Activated CD4-positive, alpha-beta T cell treated with anti-CD3 and anti-CD28 coated beads, Interleukin-2, amount 50 U/mL, for 48 hours (primary cell): ENCODE measurements at regions not wholly inside any gene's neighbourhood (a gene's known extent, or its start where the extent isn't known, plus 50 kb on each side); places are given as distances from the start of the nearest gene placed in this dataset.

Experiments used
- DNase-seq, 2 experiments: peaks; one replicate each; pipeline ENCODE4 v3.0.0-alpha.2; 2020

DNA sequence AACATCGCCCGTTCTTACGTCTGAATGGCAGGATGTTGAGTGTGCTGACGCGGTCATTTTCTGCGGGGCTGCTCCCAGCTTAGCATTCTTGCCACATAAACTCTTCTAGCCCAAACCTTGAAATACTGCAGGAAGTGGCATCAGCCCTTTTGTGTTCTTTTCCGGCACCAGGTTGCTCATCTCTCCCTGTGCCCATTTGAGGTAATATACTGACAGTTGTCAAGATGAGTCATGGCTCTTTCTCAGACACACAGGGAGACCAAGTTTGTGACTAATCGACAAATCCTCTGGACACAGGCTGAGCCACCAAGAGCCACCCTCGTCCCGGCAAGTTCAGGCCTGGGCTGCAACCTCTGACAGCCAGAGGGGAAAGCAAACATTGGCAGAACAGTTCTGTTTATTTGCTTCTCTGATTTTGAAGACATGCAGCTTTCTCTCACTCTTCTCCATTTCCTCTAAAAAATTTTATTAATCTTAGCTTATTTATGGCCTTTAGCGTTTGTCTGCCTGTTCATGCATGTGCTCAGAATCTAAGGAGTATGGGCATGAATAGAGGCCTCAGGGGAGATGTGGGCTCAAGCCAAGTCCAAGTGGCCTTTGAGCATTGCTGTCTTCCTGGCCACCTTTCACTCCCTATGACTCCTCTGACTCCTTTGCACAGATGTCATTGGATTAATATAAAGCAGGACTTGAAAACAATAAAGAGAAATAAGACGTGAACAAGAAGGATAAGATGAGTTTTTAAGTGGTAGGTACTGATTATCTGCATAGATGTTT, 328.2 kb upstream of the JAG1 start:
- no peak for DNase-seq

DNA sequence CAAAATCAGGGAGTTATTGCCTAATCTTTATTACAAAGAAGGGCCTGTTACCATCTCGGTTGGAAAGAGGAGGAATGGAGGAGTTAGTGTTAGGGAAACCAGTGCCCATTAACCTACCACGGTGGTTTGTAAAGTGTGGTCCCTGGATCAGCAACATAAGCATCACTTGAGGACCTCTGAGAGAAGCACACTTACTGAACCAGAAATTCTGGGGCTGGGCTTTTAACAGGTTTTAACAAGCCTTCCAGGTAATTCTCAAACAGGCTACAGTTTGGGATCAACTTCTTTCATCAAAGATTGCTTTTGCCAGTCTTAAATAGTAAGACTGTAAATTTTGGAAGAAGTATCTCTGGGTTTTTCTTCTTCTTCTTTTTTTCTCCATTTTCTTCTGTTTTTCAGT, 329.5 kb upstream of the JAG1 start:
- no peak for DNase-seq

DNA sequence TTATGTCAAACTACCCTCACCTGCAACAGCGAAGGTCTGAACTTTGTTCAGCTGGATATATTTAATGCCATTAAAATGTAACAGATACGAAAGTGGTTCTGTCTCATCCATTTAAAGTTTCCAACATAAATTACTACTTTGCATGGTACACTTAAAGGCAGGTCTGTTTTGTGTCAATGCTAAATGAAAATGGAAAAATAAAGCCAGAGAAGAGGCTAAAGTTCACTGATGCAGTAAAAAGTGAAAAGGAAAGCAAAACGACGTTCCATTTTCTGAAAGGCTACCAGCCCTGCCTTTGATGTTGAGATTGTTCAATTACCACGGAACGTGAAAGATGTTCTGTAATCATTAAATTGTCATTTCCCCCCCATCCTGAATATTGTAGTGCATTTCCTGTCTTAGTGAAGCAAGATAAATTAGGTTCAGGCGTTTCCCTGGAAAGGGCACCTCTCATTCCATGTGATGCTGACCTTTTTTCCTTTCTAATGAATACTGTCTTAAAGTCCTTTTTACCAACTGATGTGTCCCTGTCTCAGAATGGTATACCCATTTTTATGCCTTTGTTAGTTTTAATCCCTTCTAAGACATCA, 334.7 kb upstream of the JAG1 start:
- DNase-seq, result no peak

DNA sequence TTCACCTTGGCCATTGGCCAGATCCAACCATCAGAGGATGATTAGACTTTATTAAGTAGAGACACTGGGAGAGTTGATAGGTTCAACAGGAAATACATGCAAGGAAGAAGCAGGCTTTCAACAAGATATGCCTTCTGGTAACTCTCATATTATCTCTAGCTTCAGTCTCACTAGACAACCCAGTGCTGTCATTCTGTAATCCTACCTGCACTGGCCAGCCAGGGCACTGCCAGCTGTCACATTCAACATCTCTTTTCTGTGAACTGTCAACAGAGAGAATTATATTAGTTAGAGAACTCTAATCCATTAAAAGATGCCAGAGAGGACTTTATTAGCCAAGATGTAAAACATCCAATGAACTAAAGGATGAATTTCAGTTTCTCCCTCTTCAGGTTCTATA, 337.9 kb upstream of the JAG1 start:
- DNase-seq, result no peak

DNA sequence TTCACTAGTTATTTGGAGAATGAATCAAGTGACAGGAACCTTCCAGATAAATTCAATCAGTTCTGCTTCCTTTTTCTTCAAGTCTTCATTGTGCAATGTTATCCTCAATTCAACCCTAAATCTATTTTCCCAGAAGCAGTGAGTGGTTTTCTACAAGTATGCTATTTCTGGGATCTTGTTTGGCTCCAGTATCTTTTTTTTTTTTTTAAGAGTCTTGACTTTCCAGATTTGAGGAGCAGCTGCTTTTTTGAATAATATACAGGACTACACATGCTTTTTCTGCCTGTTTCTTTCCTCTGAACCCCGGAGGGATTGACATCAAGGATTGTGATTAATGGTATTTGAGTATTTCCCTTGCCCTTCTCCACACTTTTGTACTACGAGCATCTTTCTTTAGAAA, 339.2 kb upstream of the JAG1 start:
- DNase-seq, result no peak

DNA sequence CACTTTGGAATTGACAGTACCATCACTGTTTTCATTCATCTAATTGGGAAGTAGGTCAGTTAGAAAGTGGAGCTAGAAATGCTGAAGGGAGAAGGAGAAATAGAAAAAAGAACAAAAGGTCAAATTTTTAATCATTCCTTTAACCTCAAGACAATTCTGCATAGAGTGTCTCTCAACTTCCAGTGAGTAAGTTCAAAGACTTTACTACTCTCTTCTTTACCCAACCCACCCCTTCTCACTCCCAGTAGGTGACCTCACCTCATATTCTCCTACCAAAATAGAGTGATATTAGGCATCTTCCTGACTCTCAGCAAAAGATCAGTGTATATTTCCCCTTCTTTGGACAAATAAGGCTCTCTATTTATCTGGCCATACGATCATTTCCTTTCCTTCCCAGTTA, 340.0 kb upstream of the JAG1 start:
- DNase-seq, result no peak

DNA sequence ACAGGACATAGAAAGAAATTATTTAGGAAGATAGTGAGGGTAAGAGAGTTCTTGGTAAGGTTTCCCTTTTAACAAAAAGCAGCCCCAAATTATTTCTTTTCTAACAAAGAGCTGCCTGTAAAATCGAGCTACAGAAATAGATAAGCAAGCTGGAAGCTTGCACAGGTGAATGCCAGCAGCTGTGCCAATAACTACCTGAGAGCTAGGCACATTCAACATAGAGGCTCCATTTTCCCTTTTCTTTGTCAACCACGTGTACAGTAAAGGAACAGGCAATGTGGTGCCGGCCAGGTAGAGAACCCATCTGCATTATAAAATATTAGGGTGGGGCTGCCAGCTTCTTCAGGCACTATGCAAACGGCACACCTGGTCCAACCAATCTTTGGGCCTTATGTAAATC, 341.6 kb upstream of the JAG1 start:
- no peak for DNase-seq

DNA sequence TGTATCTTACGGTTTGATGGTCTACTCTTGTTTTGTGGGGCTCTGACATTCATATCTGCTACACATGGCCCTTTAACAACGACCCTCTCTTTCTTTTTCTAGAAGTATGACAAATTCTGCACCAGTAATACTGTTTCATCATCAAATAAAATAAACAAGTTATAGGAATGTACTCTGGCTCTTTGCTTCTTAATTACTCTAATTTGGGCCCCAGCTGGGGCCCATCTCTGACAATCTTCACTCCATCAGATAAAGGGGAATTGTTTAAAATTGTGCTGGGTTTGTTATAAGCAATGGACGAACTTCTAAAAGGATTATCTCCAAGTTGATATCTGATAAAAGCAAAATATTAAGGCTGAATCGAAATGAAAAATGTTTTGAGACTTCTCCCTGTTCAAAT, 343.6 kb upstream of the JAG1 start:
- no peak for DNase-seq

DNA sequence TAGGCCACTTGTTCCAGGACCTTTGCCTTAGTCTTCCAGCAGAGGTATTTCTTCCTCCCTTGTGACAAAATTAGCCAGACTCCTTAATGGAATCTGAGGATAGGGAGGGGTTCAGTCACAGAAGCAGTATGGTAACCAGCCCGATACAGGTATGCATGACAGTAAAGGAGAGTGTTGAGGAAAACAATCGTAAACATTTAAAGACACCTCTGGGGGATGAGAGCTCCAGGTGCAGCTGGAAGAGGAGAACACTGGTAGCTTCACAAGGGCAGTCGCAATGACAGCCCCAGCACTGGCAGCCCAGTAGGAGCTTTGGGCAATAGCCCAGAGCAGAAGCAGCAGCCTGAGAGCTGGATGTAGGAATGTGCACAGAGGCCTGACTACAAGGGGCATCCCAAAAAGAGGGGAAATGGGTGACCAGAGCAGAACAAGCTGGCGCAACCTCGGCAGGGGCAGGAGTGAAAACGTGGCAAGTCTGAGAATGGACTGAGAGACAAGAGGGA, 344.9 kb upstream of the JAG1 start:
- DNase-seq, result no peak

DNA sequence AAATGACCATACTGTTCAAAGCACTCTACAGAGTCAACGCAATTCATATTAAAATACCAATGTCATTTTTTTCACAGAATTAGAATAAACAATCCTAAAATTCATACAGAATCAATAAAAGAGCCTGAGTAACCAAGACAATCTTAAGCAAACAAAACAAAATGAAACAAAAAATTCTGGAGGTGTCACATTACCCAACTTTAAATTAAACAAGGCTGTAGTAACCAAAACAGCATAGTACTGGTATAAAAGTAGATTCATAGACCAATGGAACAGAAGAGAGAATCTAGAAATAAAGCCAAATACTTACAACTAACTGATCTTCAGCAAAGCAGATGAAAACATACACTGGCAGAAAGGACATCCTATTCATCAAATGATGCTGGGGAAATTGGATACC, 346.9 kb upstream of the JAG1 start:
- DNase-seq, result no peak

DNA sequence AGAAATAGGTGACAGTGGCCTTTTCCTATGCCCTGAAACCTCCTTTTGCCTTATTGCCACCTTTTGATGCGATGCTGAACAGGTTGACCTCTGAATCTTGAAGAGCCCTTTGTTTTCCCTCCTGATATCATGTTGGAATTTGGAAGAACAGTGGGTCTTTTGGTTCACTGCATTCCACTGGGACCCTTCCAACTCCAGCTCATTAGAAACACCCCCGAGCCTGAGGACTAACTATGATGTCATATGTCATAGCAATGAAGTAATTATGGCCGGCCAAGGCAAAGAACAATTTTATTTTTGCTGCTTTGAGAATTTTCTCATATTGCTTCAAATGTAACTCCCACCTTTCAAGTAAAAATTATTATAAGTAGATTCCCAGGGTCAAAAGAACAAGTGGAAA, 353.4 kb upstream of the JAG1 start:
- no peak for DNase-seq

DNA sequence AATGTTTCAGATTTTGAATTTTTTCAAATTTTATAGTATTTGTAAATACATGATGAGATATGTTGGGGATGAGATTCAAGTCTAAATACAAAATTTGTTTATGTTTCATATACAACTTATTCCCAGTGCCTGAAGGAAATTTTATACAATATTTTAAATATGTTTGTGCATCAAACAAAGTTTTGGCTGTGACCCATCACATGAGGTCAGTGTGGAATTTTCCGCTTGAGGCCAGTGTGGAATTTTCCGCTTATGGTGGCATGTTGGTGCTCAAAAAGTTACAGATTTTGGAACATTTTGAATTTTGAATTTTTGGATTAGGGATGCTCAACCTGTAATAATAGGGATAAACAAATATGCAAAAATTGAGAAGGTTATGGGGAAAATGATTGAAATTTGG, 356.6 kb upstream of the JAG1 start:
- DNase-seq, result no peak

DNA sequence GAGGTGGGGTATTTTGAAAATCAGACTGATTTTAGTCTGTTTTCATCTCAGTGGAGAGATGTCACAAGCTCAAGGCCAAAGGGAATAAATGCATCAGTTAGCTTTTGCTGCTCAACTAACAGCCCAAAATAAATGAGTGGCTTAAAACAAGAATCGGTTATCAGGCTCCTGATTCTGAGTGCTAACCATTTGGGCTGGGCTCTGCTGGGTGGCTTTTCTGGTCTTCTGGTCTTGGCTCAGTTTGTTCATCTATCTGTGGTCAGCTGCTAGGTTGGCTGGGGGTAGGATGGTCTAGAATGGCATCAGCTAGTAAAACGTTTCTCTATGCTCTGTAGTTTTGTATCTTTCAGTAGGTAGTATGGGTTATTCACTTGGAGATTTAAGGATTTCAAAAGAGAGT, 357.5 kb upstream of the JAG1 start:
- DNase-seq, result no peak

DNA sequence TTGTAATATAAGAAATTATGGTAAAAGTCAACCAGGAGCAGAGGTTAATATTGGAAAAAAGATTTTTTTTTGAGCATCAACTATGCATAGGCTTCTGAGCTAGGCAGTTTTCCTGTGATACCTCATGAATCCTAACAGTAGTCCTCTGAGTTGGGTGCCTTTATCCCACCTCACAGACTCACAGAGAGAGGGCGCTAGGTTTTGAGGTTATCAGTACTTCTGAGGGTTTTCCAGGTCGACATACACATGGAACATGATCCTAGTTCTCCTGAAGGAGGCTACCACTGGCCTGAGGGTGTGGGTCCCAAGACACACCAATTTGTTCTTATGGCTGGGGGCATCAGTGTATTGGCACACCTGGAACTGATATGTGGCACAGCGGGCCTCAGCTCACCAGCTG, 358.8 kb upstream of the JAG1 start:
- DNase-seq, result no peak

DNA sequence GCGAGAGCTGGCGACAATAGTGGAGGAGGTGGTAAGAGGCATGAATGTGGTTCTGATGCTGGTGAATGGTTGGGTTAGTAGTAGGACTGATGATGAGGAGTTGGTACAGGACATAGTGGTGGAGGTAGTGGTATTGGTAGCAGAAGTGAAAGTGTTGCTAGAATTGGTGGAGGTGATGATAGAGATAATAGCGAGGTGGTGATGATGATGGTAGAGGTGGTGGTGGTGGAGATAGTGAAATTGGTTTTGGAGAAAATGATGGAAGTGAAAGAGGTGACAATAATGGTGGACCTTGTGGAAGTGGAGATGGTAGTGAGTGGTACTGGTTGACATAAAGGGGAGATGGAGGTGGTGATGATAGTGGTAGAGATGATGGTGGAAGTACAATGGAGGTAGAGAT, 360.2 kb upstream of the JAG1 start:
- no peak for DNase-seq

DNA sequence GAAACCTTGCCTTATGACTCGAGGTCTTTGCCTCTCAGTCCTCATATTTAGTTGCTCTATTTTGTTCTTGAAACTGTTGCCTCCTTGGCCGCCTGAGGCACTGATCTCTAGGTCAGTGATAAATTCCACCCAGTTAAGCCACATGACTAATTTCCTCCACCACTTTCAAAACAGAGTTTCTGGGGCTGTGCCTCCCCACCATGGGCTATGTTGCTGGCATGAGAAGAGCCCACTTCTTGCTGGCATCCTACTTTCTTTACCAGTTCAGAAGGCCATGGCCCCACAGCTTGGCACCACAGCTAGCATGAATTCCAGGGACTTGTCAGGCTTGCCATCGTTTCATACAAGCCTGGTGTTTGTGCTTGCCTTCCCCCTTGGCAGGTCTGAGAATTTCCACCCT, 361.4 kb upstream of the JAG1 start:
- no peak for DNase-seq

DNA sequence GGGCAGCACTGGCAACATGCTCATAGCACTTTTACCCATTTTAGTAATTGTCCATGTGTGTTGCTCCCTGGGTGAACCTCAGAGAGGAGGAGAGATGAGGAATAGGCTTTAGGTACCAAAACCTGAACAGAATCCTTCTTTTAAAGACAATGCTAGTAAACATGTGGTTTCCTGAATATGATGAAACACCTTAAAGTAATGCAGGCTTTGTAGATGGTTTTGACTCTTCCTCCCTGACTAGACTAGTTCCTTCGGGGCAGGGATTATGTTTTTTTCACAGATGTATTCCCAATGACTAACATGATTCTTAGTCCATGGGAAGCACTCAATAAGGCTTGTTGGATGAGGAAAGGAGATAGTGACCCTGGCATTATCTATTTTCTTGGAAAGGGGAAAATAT, 367.6 kb upstream of the JAG1 start:
- DNase-seq, result no peak

DNA sequence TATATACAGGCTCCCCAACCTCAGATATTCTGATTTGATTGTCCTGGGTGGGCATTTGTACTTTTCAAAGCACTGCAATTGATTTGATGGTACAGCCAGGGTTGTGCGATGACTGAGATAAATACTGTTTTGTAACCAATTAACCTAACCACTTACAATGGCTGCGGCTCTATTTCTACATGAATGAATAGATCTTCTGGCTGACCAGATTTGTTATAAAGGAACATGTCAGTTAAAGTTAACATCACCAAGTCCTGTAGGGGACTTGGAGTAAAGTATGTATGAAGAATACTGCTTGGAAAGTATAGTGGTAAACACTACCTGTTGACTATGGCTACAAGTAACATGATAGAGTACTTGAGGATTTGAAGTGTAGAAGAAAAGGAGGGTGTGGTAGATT, 369.2 kb upstream of the JAG1 start:
- DNase-seq, result no peak

DNA sequence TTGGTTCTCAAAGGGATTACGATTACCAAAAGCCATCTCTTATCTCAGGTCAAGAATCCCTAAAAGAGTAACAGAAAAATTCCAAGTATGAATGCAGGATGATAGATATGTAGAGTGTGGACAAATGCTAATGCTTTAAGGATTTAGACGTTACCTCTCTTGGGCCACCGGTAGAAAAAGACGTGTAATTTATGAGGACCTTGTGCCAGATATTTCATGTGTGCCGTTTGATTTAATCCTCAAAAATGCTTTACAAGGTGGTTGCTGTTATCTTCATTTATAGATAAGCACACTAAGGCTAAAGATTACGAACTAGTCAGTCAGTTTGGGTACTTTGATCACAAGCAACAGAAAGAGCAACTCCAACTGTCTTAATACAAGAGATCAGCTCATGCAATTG, 370.8 kb upstream of the JAG1 start:
- no peak for DNase-seq

DNA sequence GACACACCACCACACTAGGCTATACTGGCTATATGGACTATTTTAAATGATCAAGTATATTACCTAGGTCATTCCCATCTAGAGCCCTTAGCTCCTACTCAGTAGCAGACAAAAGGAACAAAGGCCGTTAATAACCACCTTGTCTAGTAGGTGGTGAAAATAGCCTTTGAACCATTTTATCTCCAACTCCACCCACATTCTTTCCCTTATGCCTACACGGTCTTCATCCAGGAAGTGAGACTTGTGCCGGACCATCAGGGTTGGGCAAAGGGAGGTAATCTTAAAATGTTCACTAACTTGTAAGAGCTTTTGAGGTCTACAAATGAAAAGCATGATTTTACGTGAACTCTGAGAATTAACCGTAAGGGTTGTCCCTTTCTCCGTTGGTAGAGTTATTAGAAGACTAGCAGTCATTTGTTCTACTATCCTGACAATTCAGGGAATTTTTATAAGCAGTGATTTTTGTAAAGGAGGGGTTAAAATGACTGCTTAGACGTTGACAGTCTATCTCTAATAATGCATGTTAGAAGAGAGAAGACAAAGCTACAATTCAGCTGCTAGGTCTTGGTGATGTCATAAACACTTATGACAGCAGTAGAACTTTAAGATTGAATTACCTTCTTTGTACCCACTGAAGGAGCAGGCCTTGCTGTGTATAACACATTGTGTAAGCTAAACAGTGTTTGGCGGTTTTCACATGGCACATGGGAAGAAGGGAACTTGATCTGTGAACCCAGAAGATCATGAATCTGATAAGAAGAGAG, 371.8 kb upstream of the JAG1 start:
- no peak for DNase-seq

DNA sequence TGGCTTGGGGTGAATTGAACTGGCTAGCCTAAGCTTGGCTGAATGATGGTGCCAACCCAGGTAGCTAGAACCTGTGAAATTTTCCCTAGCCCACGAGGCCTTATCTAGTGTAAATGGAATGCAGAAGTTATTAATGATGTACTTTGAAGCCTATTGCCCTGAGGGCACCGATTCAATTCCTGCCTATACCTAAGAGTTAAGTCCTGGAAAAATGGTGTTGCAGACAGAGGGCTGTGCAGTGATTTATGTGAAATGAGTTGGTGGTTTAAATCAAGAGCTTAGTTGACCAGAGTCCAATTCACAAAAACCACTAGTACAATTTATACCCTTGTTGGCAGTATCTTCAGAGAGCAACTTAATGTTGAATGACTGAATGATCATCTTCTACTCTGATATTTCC, 373.8 kb upstream of the JAG1 start:
- DNase-seq, result no peak

DNA sequence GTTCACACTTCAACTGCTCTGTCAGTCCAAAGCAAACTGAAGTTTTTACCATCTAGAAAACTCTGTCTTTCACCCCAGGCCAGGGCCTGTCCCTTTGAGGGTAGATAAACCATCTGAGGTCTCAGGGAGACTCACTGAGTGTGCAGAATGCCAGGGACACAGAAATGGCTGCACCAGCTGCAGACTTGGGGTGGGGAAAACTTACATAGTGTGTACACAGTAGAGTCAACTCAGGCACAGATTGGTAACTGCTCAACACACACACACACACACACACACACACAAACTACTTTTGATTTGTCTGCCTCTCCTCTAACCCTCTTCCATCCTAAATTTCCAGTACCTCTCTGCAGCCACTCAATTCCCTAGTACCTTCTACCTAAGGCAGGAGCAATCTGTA, 374.9 kb upstream of the JAG1 start:
- no peak for DNase-seq

DNA sequence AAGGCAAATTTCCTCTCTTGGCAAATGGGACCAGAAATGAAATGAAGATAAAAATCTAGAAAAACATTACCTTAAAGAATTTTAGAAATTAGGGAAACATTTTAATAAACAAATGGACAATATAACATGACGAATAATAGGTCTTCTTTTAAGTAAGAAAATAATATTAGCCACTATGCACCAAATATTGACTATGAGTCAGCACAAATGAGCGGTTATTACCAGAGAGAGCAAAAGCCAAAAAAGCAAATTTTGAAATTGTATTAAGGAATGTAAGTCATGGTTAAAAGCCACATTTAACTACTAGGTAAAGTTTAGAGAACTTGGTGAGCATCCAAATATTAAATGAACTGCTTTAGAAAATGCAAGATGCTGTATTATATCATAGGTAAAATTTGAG, 376.6 kb upstream of the JAG1 start:
- no peak for DNase-seq

DNA sequence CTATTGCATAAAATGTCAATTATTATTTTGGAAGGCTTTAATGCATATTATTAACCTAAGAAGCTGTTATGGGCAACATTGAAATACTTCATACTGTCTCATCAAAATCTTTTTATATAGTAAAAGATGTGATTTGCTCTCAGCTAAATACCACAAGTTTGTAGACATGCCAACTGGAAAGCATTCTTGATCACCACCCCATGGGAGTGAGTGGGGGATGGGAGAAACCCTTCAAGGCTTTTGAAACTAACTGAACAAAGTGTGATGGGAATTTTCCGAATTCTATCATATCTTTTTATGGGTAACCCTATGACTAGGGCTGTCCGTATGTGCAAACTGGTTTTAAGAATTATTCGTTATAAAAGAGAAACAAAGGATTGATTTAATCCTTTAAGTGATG, 377.3 kb upstream of the JAG1 start:
- DNase-seq, result no peak
